ENCODE measurements at regions not wholly inside any gene's neighbourhood (a gene's known extent, or its start where the extent isn't known, plus 50 kb on each side); places are given as distances from the start of the nearest gene placed in this dataset.
A peak's percentile ranks its signal among the peaks of the same experiment; 100 is the strongest.

GRCh38 chr15:46855388-46855787, 861.9 kb upstream of the SEMA6D start:
- H3K79me2 ChIP-seq (ENCODE audit: insufficient read depth, low read length), result no peaks in the 10 kb centered on the region
- H3K36me3 Mint-ChIP-seq (ENCODE audit: low read depth, unreplicated experiment), result no peaks in the 10 kb centered on the region
- no peaks in the 10 kb centered on the region for H3K9me3 ChIP-seq (ENCODE audit: insufficient read depth, low read depth, low read length)
- H3K4me2 ChIP-seq (ENCODE audit: low read length), result no peak overlapping the region
- no peak overlapping the region for H3K4me3 ChIP-seq (ENCODE audit: insufficient read depth, low read depth, low read length)
- DNase-seq (ENCODE audit: low read depth) (no peak), FAIRE-seq (no peak)
- no peak overlapping the region for H3K4me3 Mint-ChIP-seq (ENCODE audit: unreplicated experiment)
- no peak overlapping the region for H3K27ac ChIP-seq (ENCODE audit: low read depth, low read length)
- no peaks in the 10 kb centered on the region for H3K27me3 ChIP-seq (ENCODE audit: insufficient read depth, low read length)
- H3K4me1 ChIP-seq (ENCODE audit: insufficient read depth, low read length), result no peaks in the 10 kb centered on the region
- no peaks in the 10 kb centered on the region for H3K27me3 Mint-ChIP-seq (ENCODE audit: low read depth, unreplicated experiment)
- no peak overlapping the region for H3K27ac Mint-ChIP-seq (ENCODE audit: unreplicated experiment)
- H2AFZ ChIP-seq (ENCODE audit: low read depth, low read length), result no peak overlapping the region
- TF ChIP-seq, protein P1, sequence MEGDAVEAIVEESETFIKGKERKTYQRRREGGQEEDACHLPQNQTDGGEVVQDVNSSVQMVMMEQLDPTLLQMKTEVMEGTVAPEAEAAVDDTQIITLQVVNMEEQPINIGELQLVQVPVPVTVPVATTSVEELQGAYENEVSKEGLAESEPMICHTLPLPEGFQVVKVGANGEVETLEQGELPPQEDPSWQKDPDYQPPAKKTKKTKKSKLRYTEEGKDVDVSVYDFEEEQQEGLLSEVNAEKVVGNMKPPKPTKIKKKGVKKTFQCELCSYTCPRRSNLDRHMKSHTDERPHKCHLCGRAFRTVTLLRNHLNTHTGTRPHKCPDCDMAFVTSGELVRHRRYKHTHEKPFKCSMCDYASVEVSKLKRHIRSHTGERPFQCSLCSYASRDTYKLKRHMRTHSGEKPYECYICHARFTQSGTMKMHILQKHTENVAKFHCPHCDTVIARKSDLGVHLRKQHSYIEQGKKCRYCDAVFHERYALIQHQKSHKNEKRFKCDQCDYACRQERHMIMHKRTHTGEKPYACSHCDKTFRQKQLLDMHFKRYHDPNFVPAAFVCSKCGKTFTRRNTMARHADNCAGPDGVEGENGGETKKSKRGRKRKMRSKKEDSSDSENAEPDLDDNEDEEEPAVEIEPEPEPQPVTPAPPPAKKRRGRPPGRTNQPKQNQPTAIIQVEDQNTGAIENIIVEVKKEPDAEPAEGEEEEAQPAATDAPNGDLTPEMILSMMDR (IDR thresholded peaks at IDR 0.05; ENCODE audit: insufficient read depth, low read depth, low read length), result no peak
- no peak for TF ChIP-seq EZH2 (IDR thresholded peaks at IDR 0.05; ENCODE audit: insufficient read depth, low read length)
- peaks cover 2% of the 10 kb centered on the region for H3K4me1 Mint-ChIP-seq (ENCODE audit: low read depth, unreplicated experiment)
- H3K9me3 Mint-ChIP-seq (ENCODE audit: unreplicated experiment), result no peaks in the 10 kb centered on the region
- no peaks in the 10 kb centered on the region for H3K36me3 ChIP-seq (ENCODE audit: insufficient read depth, low read length)
- no peak overlapping the region for H3K9ac ChIP-seq (ENCODE audit: low read length)
- H4K20me1 ChIP-seq (ENCODE audit: insufficient read depth, low read length), result no peaks in the 10 kb centered on the region

GRCh38 chr15:46856839-46857502, 860.3 kb upstream of the SEMA6D start:
- Histone ChIP-seq H3K9me3 (ENCODE audit: insufficient read depth, low read depth, low read length) (no peaks in the 10 kb centered on the region), H3K27me3 (ENCODE audit: insufficient read depth, low read length) (no peaks in the 10 kb centered on the region), H2AFZ (ENCODE audit: low read depth, low read length) (no peak overlapping the region), H3K4me3 (ENCODE audit: insufficient read depth, low read depth, low read length) (no peak overlapping the region), H3K36me3 (ENCODE audit: insufficient read depth, low read length) (no peaks in the 10 kb centered on the region), H3K79me2 (ENCODE audit: insufficient read depth, low read length) (no peaks in the 10 kb centered on the region), H3K4me2 (ENCODE audit: low read length) (no peak overlapping the region), H3K9ac (ENCODE audit: low read length) (no peak overlapping the region), H3K4me1 (ENCODE audit: insufficient read depth, low read length) (no peaks in the 10 kb centered on the region), H4K20me1 (ENCODE audit: insufficient read depth, low read length) (no peaks in the 10 kb centered on the region), H3K27ac (ENCODE audit: low read depth, low read length) (no peak overlapping the region)
- no peak for FAIRE-seq
- no peak overlapping the region for H3K27ac Mint-ChIP-seq (ENCODE audit: unreplicated experiment)
- H3K4me1 Mint-ChIP-seq (ENCODE audit: low read depth, unreplicated experiment), result peaks cover 2% of the 10 kb centered on the region
- H3K4me3 Mint-ChIP-seq (ENCODE audit: unreplicated experiment), result no peak overlapping the region
- no peaks in the 10 kb centered on the region for H3K36me3 Mint-ChIP-seq (ENCODE audit: low read depth, unreplicated experiment)
- peak; percentile 3 for DNase-seq (ENCODE audit: low read depth)
- H3K9me3 Mint-ChIP-seq (ENCODE audit: unreplicated experiment), result no peaks in the 10 kb centered on the region
- no peaks in the 10 kb centered on the region for H3K27me3 Mint-ChIP-seq (ENCODE audit: low read depth, unreplicated experiment)
- TF ChIP-seq EZH2 (IDR thresholded peaks at IDR 0.05; ENCODE audit: insufficient read depth, low read length), result no peak
- TF ChIP-seq, protein P1 (IDR thresholded peaks at IDR 0.05; ENCODE audit: insufficient read depth, low read depth, low read length), result no peak

DNA sequence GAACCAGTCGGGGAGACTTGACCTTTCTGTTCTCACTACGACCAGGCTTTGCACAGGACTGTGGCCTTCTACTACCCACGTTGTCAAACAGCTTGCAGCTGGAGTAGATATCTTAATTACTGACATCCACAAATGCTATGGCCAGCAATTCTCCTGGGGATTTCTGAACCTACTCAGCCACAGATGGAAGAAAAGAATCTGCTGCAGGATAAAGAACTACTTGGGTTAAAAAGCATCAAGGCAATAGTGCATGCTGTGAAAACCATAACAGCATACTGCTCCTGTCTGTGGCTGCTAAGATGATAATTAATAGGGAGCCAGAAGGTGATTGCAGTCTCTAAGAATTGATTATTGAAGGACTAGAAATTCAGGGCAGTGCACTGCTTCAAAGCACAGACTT, 859.2 kb upstream of the SEMA6D start:
- Histone ChIP-seq H3K27ac (ENCODE audit: low read depth, low read length) (no peak overlapping the region), H3K9me3 (ENCODE audit: insufficient read depth, low read depth, low read length) (no peaks in the 10 kb centered on the region), H2AFZ (ENCODE audit: low read depth, low read length) (no peak overlapping the region), H3K79me2 (ENCODE audit: insufficient read depth, low read length) (no peaks in the 10 kb centered on the region), H3K4me2 (ENCODE audit: low read length) (no peak overlapping the region), H3K9ac (ENCODE audit: low read length) (no peak overlapping the region), H3K27me3 (ENCODE audit: insufficient read depth, low read length) (no peaks in the 10 kb centered on the region), H3K36me3 (ENCODE audit: insufficient read depth, low read length) (no peaks in the 10 kb centered on the region), H3K4me1 (ENCODE audit: insufficient read depth, low read length) (no peaks in the 10 kb centered on the region), H3K4me3 (ENCODE audit: insufficient read depth, low read depth, low read length) (no peak overlapping the region), H4K20me1 (ENCODE audit: insufficient read depth, low read length) (no peaks in the 10 kb centered on the region)
- Mint-ChIP-seq H3K4me1 (ENCODE audit: low read depth, unreplicated experiment) (peaks cover 2% of the 10 kb centered on the region), H3K27me3 (ENCODE audit: low read depth, unreplicated experiment) (no peaks in the 10 kb centered on the region), H3K27ac (ENCODE audit: unreplicated experiment) (no peak overlapping the region), H3K4me3 (ENCODE audit: unreplicated experiment) (no peak overlapping the region), H3K36me3 (ENCODE audit: low read depth, unreplicated experiment) (no peaks in the 10 kb centered on the region), H3K9me3 (ENCODE audit: unreplicated experiment) (no peaks in the 10 kb centered on the region)
- DNase-seq (ENCODE audit: low read depth) (no peak), FAIRE-seq (no peak)
- TF ChIP-seq EZH2 (IDR thresholded peaks at IDR 0.05; ENCODE audit: insufficient read depth, low read length), result no peak
- TF ChIP-seq, protein P1 (IDR thresholded peaks at IDR 0.05; ENCODE audit: insufficient read depth, low read depth, low read length), result no peak

All from astrocyte (in vitro differentiated cells and primary cell).